ENCODE measurements at regions not wholly inside any gene's neighbourhood (a gene's known extent, or its start where the extent isn't known, plus 50 kb on each side); places are given as distances from the start of the nearest gene placed in this dataset.

- BruUV-seq (replicated peaks) = no TSS peak
- ATAC-seq = no peak
- in situ Hi-C loops (cut with HindIII; ENCODE audit: low pct_unique_long_range_greater_than_20kb, low sequenced_read_pairs) (no loop called here), intact Hi-C loops (cut with micrococcal nuclease; ENCODE audit: unreplicated experiment) (no loop called here)
- ChIA-PET CTCF (no interaction called here), POLR2A (no interaction called here)
- Histone ChIP-seq H3K36me3 (ENCODE audit: control insufficient read depth, insufficient read depth, low read length) (no peaks in the 10 kb centered on the region), H3K4me1 (ENCODE audit: control insufficient read depth, insufficient read depth, low read length) (no peaks in the 10 kb centered on the region), H3K27ac (ENCODE audit: low read length) (no peak overlapping the region), H3K27me3 (ENCODE audit: control insufficient read depth, insufficient read depth, low read length) (no peaks in the 10 kb centered on the region), H3K4me3 (ENCODE audit: low read depth in 2 of 2, low read length in 2 of 2) (no peak overlapping the region), H3K9me3 (ENCODE audit: control insufficient read depth, insufficient read depth, low read depth, low read length) (no peaks in the 10 kb centered on the region)
- no peak for TF ChIP-seq TCF7L2 (IDR thresholded peaks at IDR 0.05; ENCODE audit: low read depth, low read length)
- no peak for TF ChIP-seq SIN3A (IDR thresholded peaks at IDR 0.05; ENCODE audit: borderline replicate concordance, insufficient read depth, low read depth, low read length)
- TF ChIP-seq, protein P1, sequence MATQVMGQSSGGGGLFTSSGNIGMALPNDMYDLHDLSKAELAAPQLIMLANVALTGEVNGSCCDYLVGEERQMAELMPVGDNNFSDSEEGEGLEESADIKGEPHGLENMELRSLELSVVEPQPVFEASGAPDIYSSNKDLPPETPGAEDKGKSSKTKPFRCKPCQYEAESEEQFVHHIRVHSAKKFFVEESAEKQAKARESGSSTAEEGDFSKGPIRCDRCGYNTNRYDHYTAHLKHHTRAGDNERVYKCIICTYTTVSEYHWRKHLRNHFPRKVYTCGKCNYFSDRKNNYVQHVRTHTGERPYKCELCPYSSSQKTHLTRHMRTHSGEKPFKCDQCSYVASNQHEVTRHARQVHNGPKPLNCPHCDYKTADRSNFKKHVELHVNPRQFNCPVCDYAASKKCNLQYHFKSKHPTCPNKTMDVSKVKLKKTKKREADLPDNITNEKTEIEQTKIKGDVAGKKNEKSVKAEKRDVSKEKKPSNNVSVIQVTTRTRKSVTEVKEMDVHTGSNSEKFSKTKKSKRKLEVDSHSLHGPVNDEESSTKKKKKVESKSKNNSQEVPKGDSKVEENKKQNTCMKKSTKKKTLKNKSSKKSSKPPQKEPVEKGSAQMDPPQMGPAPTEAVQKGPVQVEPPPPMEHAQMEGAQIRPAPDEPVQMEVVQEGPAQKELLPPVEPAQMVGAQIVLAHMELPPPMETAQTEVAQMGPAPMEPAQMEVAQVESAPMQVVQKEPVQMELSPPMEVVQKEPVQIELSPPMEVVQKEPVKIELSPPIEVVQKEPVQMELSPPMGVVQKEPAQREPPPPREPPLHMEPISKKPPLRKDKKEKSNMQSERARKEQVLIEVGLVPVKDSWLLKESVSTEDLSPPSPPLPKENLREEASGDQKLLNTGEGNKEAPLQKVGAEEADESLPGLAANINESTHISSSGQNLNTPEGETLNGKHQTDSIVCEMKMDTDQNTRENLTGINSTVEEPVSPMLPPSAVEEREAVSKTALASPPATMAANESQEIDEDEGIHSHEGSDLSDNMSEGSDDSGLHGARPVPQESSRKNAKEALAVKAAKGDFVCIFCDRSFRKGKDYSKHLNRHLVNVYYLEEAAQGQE (IDR thresholded peaks at IDR 0.05; ENCODE audit: insufficient read depth in 1 of 2, low read depth in 2 of 2, low read length in 1 of 2) = no peak
- no peak for TF ChIP-seq CTCF (IDR thresholded peaks at IDR 0.05)
- no peak for TF ChIP-seq POLR2AphosphoS5 (IDR thresholded peaks at IDR 0.05; ENCODE audit: low read depth, low read length)
- DNase-seq (ENCODE audit: low read depth, low spot score) = no peak
Measured at GRCh38 chr4:136812100-136812880, 720.0 kb downstream of the PCDH18 start.

- no peak for DNase-seq (ENCODE audit: low read depth, low spot score)
- no peaks in the 10 kb centered on the region for H3K4me1 ChIP-seq (ENCODE audit: control insufficient read depth, insufficient read depth, low read length)
- BruUV-seq (replicated peaks) = no TSS peak
- intact Hi-C loops (cut with micrococcal nuclease; ENCODE audit: unreplicated experiment) (no loop called here), in situ Hi-C loops (cut with HindIII; ENCODE audit: low pct_unique_long_range_greater_than_20kb, low sequenced_read_pairs) (no loop called here)
- H3K4me3 ChIP-seq (ENCODE audit: low read depth in 2 of 2, low read length in 2 of 2) = no peak overlapping the region
- TF ChIP-seq POLR2AphosphoS5 (IDR thresholded peaks at IDR 0.05; ENCODE audit: low read depth, low read length) (no peak), TCF7L2 (IDR thresholded peaks at IDR 0.05; ENCODE audit: low read depth, low read length) (no peak), CTCF (IDR thresholded peaks at IDR 0.05) (no peak), SIN3A (IDR thresholded peaks at IDR 0.05; ENCODE audit: borderline replicate concordance, insufficient read depth, low read depth, low read length) (no peak)
- TF ChIP-seq, protein P1 (IDR thresholded peaks at IDR 0.05; ENCODE audit: insufficient read depth in 1 of 2, low read depth in 2 of 2, low read length in 1 of 2) = no peak
- CTCF ChIA-PET = no interaction called here
- POLR2A ChIA-PET = no interaction called here
- ATAC-seq = no peak
- H3K27ac ChIP-seq (ENCODE audit: low read length) = no peak overlapping the region
- H3K27me3 ChIP-seq (ENCODE audit: control insufficient read depth, insufficient read depth, low read length) = no peaks in the 10 kb centered on the region
- H3K36me3 ChIP-seq (ENCODE audit: control insufficient read depth, insufficient read depth, low read length) = no peaks in the 10 kb centered on the region
- no peaks in the 10 kb centered on the region for H3K9me3 ChIP-seq (ENCODE audit: control insufficient read depth, insufficient read depth, low read depth, low read length)
Measured at GRCh38 chr4:136811496-136812077, 720.7 kb downstream of the PCDH18 start.

All from Panc1 (cell line).